Islet of Langerhans (tissue), 1 donor: ENCODE measurements at regions not wholly inside any gene's neighbourhood (a gene's known extent, or its start where the extent isn't known, plus 50 kb on each side); places are given as distances from the start of the nearest gene placed in this dataset.
"Not testable (repeated sequence)": the region's sequence is repeated elsewhere in the genome, so short reads cannot be mapped to it uniquely, and the experiment has no call there.

Experiments used
- FAIRE-seq: peaks from one replicate; lab custom pipeline; 2011; peaks lifted over from hg19 to GRCh38; lab: Jason Lieb, UNC

DNA sequence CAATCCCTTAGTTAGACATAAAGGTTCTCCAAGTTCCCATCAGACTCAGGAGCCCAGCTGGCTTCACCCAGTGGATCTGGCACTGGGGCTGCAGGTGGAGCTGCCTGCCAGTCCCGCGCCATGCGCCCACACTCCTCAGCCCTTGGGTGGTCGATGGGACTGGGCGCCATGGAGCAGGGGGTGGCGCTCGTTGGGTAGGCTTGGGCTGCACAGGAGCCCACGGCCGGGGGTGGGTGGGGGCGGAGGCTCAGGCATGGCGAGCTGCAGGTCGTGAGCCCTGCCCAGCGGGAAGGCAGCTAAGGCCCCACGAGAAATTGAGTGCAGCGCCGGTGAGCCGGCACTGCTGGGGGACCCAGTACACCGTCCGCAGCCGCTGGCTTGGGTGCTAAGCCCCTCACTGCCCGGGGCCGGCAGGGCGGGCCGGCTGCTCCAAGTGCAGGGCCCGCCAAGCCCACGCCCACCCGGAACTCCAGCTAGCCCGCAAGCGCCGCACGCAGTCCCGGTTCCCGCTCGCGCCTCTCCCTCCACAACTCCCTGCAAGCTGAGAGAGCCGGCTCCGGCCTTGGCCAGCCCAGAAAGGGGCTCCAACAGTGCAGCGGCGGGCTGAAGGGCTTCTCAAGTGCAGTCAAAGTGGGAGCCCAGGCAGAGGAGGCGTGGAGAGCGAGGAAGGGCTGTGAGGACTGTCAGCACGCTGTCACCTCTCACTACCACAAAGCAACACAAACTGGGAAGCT is 584.3 kb upstream of the COBL start:
- not testable (repeated sequence) for FAIRE-seq

DNA sequence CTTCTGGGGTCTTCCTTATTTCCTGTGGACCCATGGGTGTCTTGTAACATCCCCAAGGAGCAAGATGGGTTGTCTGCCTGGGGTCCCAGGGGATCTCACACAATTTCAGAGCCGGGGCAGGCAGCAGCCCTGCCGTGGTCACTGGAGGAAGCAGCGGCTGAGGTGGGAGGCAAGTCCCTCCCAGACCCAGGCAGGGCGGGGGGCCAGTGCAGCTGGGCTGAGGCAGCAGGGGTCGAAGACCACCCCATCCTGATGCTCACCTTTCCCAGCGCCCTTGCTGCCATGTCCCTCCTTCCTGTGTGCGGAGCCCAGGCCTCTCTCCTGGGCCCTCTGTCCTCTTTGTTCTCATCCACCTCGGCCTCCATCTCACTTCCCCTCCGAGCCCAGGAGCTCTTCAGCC is 583.0 kb upstream of the COBL start:
- FAIRE-seq, result no peak

DNA sequence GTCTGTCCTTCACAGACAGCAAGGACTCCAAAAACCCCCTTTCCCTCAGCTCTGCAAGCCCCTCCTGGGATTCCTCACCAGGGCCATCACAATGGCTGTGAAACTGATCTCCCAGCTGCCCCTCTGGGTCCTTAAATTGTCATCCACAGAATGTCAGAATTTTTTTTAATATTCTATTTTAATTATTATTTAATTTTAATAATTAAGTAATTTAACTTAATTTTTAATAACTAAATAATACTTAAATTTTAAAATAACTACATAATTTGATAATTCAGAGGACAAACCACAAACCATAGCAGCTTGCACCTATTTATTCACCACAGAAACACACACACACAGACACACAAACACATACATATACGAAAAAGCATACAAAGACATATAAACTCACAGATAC is 565.8 kb upstream of the COBL start:
- FAIRE-seq, result no peak

DNA sequence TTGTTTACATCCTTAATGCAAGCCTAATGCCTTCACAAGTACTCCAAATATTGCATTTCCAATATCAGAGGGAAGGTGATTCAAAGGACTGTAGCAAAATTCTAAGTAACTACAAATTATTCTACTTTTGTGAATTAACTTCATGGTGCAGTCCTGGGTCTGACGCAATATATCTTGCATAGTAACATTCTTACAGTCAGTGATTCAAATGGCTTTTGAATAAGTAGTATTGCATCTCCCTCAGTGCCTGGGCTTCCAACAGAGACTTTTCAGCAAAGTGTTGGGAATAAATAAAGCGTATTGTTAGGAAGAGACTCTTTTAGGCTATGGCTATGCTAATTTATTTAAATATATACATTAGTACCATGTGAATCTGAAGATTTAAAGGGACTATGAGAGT is 564.7 kb upstream of the COBL start:
- FAIRE-seq, result no peak

DNA sequence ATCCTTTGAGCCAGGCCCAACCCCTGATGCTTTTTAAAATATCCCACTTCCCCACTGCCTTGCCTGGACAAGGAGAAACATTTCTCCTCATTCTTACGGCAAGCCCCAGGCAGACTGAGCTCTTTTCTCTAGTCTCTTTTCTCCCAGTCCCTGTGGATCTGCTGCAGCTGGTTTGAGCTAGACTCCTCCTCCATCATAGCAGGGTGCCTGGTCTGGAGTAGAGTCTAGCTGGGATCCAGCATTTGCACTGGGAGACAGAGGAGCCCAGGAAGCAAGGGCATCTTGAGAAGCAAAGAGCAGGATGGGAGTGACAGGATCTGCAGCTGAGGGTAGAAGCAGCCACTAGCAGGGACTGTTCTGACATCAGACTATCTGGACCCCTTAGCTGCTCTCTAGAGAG is 562.3 kb upstream of the COBL start:
- FAIRE-seq, result no peak

DNA sequence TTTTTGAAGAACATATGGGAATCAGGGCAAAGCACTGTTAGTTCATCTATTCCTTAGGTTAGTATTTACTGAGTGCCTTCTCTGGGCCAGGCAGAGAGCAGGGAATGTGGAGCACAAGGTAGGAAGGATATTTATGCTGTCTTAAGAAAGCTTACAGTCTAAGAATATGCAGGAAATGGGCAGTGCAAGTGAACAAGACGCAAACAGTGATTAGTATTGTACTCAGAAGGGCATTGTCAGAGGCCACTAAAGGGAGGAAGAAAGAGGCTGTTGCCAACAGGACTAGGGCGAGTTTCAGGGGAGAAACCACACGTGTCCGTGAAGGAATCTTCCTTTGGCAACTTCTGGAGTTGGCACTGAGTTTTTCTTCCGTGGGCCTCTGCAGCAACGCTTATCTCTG is 552.8 kb upstream of the COBL start:
- FAIRE-seq, result no peak

DNA sequence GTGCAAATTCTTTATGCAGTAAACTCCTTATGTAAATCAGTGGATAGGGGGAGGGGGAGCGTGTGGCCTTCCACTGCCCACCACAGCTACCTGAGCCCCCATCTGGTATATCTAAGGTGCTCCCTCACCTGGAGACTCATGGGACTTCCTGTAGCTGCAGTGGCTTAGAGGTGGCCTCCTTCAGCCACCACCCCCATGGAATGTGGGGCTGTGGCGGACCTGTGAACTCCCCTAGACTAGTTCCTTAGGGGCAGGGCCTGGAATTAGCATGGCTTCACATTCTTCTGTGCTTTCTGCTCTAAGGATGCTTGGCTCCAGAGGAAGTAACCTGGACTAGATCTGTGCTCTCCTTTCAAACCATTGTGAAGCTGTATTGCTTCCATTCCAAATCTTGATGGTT is 550.5 kb upstream of the COBL start:
- FAIRE-seq, result no peak

DNA sequence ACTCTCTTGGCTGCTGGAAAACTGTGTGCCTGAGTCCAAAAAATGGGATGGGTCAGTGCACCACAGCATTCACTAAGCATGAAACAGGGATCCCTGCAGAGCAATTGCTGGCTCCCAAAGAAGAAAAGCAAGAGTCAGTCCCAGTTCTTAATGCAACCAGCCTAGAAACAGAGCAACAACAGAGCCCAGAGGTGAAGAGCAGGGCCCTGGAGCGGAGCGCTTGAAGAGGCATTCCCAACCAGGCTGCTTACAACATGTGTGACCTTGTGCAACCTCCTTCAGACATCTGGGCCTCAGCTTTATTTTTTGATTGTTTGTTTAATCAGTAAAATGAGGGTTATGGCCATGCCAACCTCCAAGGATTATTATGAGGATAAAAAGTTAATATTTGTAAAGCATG is 543.7 kb upstream of the COBL start:
- no peak for FAIRE-seq

DNA sequence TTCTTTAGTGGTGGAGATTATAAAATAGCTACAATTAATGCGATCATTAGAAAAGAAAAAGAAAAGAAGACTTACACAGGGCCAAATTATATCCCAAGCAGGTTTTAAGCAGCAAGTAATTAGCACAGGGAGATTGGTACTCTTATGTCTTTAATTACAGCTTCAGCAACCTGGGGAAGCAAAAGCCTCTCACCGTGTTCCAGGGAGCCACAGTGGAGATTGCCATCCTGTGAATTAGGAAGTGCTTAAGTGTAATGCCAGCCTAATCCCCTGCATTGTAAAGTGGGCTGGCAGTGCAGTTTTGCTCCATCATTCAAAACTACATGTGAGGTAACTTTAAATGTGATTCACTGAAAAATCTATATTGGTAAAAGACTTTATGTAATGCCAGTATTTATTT is 533.5 kb upstream of the COBL start:
- FAIRE-seq, result no peak

DNA sequence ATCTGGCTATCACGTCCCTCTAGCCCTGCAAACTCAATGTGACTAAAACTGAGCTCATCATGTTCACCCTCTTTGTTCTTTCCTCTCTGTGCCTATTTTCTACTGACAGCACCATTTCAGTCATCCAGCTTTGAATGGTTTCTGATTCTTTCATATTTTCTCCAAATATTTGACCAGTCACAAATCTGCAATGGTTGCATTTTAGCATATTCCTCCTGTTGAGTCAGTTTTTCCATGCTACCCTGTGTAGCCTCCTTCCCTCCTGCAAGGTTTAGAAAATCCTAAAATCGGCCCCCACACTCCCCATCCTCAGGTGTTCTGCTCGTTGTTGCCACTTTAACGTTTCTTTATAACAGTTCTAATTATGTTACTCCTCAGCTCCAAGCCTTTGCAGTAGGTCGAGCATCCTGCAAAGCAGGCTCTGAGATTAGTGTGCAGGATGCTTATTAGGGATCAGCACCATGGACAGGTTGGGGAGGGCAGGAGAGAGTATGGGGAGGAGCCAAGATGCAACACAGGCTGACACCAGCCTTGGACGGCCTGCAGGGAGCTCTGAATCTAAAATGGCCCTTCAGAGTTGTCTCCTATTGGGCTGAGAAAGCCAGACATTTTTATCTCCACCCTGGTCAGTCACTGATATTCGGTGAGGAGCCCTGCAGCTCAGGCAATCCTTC is 531.0 kb upstream of the COBL start:
- FAIRE-seq, result no peak

DNA sequence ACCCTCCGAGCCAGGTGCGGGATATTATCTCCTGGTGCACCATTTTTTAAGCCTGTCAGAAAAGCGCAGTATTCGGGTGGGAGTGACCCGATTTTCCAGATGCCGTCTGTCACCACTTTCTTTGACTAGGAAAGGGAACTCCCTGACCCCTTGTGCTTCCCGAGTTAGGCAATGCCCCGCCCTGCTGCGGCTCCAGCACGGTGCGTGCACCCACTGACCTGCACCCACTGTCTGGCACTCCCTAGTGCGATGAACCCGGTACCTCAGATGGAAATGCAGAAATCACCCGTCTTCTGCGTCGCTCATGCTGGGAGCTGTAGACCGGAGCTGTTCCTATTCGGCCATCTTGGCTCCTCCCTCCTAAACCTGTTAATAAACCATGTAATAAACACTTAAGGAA is 522.5 kb upstream of the COBL start:
- FAIRE-seq, result not testable (repeated sequence)

DNA sequence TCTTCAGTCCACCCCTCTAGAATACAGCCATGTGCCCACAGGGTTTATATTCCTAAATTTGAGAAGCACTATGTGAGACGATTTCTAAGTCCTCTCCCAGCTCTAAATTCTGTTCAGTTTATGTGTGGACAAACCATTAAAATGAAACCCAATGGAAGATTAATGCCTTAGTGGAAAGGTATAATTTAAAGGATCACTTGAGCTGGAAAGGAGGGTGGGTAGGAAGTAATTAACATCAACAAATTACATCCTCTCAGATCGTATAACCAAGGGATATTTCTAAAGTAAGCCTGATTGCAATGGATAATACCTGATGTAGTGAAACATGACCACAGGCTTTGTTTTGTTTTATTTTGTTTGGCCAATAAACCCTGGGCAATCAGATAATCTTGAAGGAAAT is 511.0 kb upstream of the COBL start:
- no peak for FAIRE-seq

DNA sequence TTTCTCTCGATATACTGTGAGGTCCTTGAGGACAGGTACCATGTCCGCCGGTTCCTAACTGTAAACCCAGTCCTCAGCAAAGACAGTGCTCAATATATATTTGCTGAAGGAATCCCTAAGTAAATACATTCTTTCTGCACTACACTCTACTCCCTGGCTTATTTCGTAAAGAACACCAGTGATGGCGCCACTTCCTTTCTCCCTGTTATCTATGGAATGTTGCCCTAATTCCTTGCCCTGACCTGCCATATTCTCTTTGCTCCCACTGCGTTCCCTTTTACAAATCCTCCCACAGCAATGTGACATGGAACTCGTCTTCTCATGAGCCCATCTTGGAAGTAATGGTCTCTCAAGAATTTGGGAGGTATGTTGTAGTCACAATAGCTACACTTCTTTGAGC is 507.4 kb upstream of the COBL start:
- FAIRE-seq, result no peak

DNA sequence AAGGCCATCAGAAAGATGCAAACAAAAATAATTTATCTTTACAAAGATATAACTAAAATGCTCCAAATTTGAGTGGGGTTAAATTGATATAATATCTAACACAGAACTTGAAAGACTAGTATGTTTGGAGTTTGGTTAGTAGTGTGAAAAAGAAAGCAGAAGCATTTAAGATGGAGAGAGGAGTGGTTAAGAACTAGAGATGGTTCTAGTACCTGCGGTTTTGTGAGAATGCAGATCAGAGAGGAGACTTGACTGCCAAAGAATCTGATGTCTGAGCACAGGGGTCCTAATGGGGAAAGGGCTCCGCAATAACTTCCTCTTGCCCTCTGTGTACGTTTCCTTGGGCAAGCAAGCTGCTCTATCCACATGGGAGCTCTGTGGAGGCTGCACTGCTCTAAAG is 506.8 kb upstream of the COBL start:
- no peak for FAIRE-seq

DNA sequence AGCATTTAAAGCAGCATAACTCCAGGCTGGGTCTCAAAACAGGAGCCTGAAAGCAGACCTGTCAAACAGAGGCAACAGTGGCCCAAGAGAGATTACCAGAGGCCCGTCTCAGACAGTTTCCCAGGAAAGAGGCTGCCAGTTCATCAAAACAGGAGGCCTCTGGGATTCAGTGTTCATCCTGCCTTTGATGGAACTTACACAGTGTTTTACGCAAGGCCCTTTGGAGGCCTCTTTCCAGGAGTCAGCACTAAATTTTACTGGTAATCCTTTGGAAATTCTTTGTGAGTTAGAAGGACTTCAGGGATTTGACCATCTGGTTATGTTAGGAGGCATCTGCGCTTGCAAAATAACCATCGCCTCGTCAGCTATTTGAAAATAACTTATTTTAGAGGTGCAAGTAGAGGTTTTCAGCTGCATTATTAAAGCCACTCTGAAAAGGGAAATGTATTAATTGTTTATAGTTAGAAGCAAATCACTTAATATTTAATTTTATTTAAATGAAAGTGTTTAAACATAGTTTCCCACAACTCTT is 501.2 kb upstream of the COBL start:
- FAIRE-seq, result no peak

DNA sequence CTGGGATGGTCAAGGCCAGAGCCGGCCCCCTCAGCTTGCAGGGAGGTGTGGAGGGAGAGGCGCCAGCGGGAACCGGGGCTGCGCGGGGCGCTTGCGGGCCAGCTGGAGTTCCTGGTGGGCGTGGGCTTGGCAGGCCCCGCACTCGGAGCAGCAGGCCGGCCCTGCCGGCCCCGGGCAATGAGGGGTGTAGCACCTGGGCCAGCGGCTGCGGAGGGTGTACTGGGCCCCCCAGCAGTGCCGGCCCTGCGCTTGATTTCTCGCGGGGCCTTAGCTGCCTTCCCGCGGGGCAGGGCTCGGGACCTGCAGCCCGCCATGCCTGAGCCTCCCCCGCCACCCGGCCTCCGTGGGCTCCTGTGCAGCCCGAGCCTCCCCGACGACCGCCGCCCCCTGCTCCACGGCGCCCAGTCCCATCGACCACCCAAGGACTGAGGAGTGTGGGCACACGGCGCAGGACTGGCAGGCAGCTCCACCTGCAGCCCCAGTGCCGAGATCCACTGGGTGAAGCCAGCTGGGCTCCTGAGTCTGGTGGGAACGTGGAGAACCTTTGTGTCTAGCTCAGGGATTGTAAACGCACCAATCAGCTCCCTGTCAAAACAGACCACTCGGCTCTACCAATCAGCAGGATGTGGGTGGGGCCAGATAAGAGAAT is 489.3 kb upstream of the COBL start:
- not testable (repeated sequence) for FAIRE-seq

DNA sequence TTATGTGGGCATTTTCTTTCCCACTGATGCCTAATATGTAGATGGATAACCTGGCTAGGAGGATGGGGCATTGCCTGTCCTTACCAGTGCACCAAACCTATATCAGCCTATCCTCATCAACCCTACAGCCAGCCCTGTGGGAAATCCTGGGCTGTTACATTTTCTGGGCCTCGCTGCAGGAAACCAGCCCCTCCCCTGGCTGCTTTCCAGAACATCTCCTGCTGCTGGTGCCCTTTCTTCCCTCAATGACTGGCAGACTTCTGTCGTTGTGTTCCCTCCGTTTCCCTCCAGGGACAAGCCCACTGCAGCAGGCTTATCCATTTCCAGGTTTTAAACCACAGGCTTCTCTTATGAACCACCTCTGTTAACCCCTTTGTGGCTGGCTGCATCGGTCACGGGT is 486.1 kb upstream of the COBL start:
- no peak for FAIRE-seq

DNA sequence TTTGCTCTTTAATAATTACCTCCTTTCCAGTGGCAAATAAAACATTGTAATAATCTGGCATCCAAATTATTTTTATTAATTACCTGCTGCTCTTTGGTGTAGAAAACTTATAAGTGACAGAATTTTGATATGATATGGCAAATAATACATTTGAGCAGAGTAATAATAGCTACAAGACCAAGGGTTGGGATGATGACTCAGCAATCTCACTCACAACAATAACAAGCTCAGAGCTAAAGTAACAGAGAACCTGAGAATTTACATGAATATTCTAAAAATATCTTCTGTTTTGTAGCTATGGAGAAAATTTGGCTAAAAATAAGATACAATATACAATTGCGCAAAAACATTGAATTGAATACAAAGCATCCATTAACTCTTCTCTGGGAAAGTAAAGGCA is 480.8 kb upstream of the COBL start:
- no peak for FAIRE-seq

DNA sequence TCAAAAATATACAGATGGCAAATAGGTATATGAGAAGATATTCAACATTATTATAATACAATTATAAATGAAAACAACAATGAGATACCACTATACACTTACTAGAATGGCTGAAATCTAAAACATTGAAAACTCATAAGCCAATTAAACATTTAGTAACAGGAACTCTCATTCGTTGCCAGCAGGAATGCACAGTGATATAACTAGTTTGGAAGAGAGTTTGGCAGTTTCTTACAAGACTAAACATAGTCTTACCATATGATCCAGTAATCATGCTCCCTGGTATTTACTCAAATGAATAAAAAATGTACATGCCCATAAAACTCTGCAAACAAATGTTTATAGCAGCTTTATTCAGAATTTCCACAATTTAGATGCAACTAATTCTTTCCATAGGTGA is 476.2 kb upstream of the COBL start:
- no peak for FAIRE-seq

DNA sequence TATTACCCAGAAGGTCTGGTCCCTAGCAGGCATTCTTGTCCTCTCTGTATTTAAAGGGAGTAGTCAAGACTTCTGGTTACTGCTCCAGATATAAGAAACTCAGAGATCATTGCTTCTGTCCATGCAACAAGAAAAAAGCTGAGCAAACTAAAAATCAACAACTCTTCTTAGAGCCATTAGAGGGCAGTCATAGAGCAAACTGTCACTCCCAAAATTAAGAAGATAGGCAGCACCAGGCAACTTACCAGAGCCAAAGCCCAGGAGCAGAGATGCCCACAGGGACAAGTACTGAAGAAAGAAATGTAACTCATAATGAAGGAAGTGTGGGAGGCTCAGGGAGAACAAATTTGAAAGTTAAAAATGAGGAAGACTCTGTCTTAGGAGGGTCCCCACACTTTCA is 472.9 kb upstream of the COBL start:
- FAIRE-seq, result no peak

DNA sequence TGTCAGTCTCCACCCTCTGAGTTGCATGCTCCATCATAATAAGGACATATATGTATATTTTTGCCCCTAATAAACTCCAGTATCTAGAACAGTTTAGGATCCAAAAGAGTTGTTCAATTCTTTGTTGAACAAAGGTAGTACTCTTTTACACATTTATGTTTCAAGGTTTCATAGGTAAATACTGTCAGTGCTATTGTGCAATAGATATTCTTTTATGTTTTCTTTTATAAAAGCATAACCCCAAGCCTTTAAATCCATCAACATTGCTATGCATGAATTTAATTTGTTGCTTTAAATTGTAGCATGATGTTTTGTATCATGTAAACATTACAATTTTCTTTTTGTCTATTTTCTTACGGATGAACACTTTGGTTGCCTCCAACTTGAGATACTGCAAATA is 469.7 kb upstream of the COBL start:
- no peak for FAIRE-seq

DNA sequence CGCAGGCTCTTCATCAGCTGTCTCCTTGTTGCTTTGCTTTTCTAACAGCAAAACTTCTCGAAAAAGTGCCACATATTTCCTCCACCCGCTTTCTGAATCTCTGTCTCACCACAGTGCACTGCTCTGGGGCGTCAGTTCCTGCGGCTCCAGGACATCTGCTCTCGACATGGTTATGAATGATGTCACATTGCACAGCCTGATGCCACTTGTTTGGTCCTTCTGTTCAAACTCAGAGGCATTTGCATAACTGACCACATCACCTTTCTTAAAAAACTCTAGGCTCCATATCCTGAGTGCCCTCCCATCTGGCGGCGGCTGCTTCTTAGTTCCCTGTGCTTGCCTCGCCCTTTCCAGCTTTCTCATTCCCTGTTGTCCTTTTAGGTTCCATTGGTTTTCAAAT is 469.3 kb upstream of the COBL start:
- FAIRE-seq, result no peak

DNA sequence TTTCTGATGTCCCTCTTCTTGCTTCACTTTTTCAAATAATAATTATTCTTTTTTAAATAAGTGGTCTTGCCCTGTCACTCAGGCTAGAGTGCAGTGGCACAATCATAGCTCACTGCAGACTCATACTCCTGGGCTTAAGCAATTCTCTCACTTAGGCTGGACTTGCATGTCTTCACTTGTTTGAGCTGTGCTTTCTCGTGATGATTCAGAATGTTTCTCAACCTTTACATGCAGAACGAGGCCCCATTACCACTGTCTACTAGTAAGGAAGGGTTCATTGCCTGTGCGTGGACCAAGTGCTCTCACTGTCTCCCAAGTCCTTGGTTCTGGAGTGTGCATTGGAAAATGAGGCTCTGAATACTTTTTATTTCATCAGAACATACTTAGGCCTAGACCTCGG is 468.6 kb upstream of the COBL start:
- no peak for FAIRE-seq

DNA sequence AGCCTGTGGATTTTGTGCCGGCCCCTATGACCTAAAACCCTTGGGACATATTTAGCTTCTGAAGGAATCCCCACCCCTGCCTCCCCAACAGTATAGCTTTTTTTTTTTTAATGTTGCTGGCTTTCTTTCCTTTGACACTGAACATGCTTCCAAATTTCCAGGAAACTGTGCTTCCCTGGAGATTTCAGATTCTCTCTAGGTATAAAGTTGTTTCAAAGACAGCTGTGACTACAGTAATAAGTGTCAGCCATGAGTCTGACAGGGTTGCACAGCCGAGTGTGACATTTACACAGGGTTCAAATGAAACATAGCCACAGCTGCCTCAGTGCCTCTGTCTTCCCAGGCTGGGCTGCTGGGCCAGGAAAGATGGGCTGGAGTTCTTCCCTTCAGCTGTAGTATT is 466.6 kb upstream of the COBL start:
- no peak for FAIRE-seq
